T47D (cell line): ENCODE measurements at regions not wholly inside any gene's neighbourhood (a gene's known extent, or its start where the extent isn't known, plus 50 kb on each side); places are given as distances from the start of the nearest gene placed in this dataset.

ENCODE experiments used
- DNase-seq, 2 experiments: peaks; one replicate each; pipeline versions ENCODE4 v3.0.0 to v3.0.0-alpha.2; 2011 to 2012; ENCODE audit warnings: low read depth in 1 of 2, low spot score in 1 of 2
- JUND ChIP-seq: IDR thresholded peaks from 2 replicates; pipeline ENCODE4 v1.6.1; 2012; ENCODE audit warnings: low read depth
- in situ Hi-C: cut with HindIII; loops from 2 replicates; pipeline ENCODE4 v1.10.0; 2016; ENCODE audit warnings: low sequenced_read_pairs, low pct_unique_long_range_greater_than_20kb

- TF ChIP-seq JUND = no peak
- no peak for DNase-seq
- in situ Hi-C loops = no loop called here
Measured at GRCh38 chr10:131001438-131001837, 310.1 kb downstream of the TCERG1L start.

GRCh38 chr10:131002031-131002861 is 309.3 kb downstream of the TCERG1L start:
- no peak for DNase-seq
- no peak for TF ChIP-seq JUND
- in situ Hi-C loops = no loop called here

DNA sequence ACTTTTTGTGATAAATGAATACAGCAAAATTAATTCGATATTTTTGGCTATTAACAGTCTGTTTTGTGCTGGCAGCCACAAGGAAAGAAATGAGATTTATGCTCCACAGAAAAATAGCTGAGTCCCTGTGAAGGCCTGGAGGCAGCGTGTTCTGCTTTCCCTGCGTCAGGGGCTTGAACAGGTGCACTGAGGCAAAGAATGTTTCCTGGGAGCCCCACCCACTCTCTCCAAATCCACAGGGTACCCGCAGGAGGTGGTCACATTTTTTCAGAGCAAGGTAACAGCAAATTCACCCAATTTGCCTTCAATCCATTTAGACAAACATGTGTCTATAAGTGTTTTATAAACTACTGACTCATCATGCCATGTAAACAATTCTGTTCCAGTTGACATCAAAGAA is 308.1 kb downstream of the TCERG1L start:
- in situ Hi-C loops = no loop called here
- no peak for TF ChIP-seq JUND
- DNase-seq = no peak

- in situ Hi-C loops = no loop called here
- TF ChIP-seq JUND = no peak
Measured at GRCh38 chr10:131004276-131004675, 307.2 kb downstream of the TCERG1L start.

GRCh38 chr10:131006458-131007256 is 304.9 kb downstream of the TCERG1L start:
- in situ Hi-C loops = no loop called here
- no peak for TF ChIP-seq JUND
- DNase-seq = no peak

More at GRCh38 chr10:131004276-131004675, 307.2 kb downstream of the TCERG1L start:
- DNase-seq = no peak

GRCh38 chr10:131009791-131010190 is 301.7 kb downstream of the TCERG1L start:
- TF ChIP-seq JUND = no peak
- in situ Hi-C loops = no loop called here
- no peak for DNase-seq

DNA sequence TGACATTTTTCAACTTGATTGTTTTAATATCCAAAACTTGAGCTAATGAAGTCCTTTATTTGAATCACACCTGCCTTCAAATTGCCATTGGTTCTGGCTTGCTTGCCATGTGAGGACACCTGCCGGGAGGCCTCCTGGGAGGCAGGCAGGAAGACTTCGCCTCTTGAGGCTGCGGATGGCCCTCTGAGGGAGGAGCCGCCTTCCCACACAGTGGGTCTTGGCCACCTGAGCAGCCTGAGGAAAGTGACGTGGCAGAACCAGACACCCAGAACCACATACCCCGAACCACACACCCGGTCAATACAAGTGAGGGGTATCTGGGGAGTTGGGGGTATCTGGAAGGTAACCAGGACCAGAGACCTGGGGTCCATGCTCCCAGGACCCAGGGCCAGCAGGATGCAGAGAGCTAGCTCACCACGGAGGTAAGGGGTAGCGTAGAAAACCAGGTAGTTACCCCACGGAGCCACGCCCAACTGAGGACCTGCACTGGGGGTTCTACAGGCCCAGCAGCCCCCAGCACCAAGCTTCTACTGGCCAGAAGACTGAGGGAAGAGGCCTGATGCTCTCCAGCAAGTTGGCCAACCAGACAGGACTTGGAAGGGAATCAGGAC is 300.5 kb downstream of the TCERG1L start:
- no peak for DNase-seq
- in situ Hi-C loops = no loop called here
- no peak for TF ChIP-seq JUND

DNA sequence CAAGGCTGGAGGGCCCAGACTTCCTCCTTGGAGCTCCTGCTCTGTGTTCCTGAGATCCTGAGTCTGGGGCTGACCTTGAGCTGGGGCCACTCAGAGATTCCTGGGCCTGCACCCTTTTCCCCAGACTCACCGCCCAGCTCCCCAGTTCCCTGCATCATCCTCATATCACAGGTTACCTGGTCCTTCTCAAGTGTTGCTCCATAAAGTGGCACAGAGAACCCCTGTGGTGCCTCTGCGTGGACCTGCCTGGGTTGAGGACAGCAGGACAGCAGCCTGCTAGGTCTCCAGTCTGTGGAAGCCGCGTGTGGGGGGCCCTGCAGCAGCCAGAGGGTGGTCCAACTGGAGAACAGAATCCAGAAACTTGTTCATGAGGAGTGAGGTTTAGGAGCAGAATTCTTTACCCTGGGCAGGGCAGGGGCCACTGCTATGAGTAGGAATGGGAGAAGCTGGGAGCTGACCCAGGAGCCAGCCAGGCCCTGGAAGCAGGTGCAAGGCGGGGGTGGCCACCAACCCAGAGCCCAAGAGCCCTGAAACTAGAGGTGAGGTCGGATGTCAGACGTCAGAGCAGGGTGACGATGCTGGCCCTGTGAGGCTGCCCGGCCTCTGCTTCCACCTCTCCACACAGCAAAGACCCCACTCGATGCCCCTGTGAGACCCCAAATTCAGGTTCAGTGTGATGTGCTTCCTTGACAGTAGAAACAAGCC is 299.4 kb downstream of the TCERG1L start:
- DNase-seq = no peak
- no peak for TF ChIP-seq JUND
- in situ Hi-C loops = no loop called here

DNA sequence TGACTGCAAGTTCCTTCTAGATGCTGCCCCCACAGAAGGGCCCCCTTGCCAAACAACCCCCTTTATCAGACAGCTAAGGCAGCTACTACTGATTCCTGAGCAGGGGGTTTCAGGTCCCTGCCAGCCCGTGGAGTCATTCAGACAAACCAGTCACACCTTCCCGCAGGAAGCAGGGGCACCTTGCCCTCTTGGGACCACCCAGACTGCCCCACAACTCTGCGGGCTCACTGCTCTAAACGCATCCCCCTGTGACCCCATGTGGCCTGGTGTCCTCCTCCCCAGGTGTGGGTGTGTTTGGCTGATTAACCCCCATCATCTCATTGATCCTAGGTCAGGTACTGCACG is 298.9 kb downstream of the TCERG1L start:
- no peak for DNase-seq
- no peak for TF ChIP-seq JUND
- in situ Hi-C loops = no loop called here

DNA sequence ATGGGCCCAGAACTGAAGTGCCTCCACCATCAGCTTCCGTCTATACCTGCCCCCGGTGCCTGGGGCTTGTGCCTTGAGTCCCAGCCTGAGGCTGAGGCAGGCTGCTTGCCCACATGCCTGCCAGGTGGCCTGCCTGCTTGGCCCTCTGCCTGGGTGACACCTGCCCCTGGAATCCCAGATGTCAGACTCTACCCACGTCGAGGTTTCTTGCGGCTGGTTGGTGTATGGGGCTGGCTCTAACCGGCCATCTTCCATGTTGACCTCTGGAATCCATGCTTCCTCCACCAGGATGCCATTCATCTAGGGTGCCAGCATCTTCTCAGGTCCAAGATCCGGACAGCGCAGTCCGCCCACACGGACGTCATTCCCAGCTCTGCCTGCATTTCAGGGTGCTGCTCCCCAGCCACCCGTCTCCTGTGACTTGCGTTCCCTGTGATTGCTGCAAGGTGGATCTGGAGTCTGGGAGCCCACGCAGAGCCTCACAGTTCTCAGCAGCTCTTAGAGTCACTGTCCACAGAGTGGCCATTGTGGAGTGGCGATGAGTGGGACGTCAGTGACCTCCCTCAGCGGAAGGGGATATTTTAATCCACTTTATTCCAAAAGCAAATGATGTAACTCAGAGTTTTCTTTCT is 298.1 kb downstream of the TCERG1L start:
- no peak for DNase-seq
- in situ Hi-C loops = no loop called here

GRCh38 chr10:131014271-131014670 is 297.2 kb downstream of the TCERG1L start:
- peak in 1 of 2 experiments; percentile 11 for DNase-seq
- in situ Hi-C loops = no loop called here
- TF ChIP-seq JUND = no peak

More for the DNA sequence above, 298.1 kb downstream of the TCERG1L start:
- TF ChIP-seq JUND = no peak

DNA sequence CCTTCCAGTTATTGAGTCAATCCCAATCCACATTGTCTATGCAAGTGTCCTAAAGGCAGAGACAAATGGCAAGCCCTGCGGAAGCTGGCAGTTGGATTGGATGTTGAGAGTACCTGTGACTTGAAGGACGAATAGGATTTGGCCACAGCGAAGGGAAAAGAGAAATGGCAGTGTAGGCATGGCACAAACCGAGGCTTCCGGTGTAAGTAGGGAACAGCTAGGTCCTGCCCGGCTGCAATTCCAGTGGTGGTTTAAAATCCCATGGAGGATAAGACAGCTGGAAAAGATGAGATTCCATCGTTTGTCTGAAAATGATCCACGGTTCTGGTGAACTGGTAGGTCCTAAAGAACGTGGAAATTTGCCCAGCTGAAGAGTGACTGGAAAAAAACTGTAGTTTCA is 296.2 kb downstream of the TCERG1L start:
- in situ Hi-C loops = no loop called here
- no peak for TF ChIP-seq JUND
- DNase-seq = no peak

- in situ Hi-C loops = no loop called here
- no peak for TF ChIP-seq JUND
- DNase-seq = no peak
Measured at GRCh38 chr10:131016556-131016955, 295.0 kb downstream of the TCERG1L start.
